ENCODE measurements at regions not wholly inside any gene's neighbourhood (a gene's known extent, or its start where the extent isn't known, plus 50 kb on each side); places are given as distances from the start of the nearest gene placed in this dataset.

GRCh38 chr2:125837128-125837527 lies 818.8 kb upstream of the GYPC start:
- no peaks in the 10 kb centered on the region for H3K36me3 ChIP-seq
- no peak for DNase-seq
- no peak overlapping the region for H3K4me3 ChIP-seq (ENCODE audit: low read depth, low read length)
- H3K27ac ChIP-seq = no peak overlapping the region
- no peaks in the 10 kb centered on the region for H3K27me3 ChIP-seq (ENCODE audit: insufficient read depth, low read depth, severe bottlenecking)
- H3K9me3 ChIP-seq (ENCODE audit: severe bottlenecking) = no peaks in the 10 kb centered on the region
- TF ChIP-seq, protein P1, sequence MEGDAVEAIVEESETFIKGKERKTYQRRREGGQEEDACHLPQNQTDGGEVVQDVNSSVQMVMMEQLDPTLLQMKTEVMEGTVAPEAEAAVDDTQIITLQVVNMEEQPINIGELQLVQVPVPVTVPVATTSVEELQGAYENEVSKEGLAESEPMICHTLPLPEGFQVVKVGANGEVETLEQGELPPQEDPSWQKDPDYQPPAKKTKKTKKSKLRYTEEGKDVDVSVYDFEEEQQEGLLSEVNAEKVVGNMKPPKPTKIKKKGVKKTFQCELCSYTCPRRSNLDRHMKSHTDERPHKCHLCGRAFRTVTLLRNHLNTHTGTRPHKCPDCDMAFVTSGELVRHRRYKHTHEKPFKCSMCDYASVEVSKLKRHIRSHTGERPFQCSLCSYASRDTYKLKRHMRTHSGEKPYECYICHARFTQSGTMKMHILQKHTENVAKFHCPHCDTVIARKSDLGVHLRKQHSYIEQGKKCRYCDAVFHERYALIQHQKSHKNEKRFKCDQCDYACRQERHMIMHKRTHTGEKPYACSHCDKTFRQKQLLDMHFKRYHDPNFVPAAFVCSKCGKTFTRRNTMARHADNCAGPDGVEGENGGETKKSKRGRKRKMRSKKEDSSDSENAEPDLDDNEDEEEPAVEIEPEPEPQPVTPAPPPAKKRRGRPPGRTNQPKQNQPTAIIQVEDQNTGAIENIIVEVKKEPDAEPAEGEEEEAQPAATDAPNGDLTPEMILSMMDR (IDR thresholded peaks at IDR 0.05; ENCODE audit: low read depth, low read length) = no peak

GRCh38 chr2:125837611-125838010 lies 818.3 kb upstream of the GYPC start:
- Histone ChIP-seq H3K36me3 (no peaks in the 10 kb centered on the region), H3K27ac (no peak overlapping the region), H3K27me3 (ENCODE audit: insufficient read depth, low read depth, severe bottlenecking) (no peaks in the 10 kb centered on the region), H3K9me3 (ENCODE audit: severe bottlenecking) (no peaks in the 10 kb centered on the region), H3K4me3 (ENCODE audit: low read depth, low read length) (no peak overlapping the region)
- DNase-seq = no peak
- TF ChIP-seq, protein P1 (IDR thresholded peaks at IDR 0.05; ENCODE audit: low read depth, low read length) = no peak

DNA sequence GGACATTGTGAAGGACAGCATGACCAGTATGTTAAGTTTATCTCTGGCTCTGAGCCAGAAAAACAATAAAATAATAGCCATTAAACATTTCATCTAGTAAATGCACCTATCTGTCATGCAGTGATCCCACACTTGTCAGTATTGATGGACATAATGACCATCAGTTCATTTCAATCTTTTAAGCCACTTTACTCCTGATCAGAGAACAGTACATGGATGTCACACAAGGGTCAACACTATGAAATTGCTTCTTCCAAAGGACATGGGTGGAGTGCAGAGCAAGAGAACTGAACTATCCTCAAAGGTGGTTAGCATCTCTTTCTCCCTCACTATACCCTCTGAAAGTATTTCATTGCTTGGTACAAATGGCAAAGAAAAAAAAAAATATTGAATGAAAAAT lies 816.0 kb upstream of the GYPC start:
- no peak for DNase-seq
- no peak overlapping the region for H3K27ac ChIP-seq
- no peaks in the 10 kb centered on the region for H3K36me3 ChIP-seq
- no peaks in the 10 kb centered on the region for H3K27me3 ChIP-seq (ENCODE audit: insufficient read depth, low read depth, severe bottlenecking)
- TF ChIP-seq, protein P1 (IDR thresholded peaks at IDR 0.05; ENCODE audit: low read depth, low read length) = no peak
- no peaks in the 10 kb centered on the region for H3K9me3 ChIP-seq (ENCODE audit: severe bottlenecking)
- H3K4me3 ChIP-seq (ENCODE audit: low read depth, low read length) = no peak overlapping the region

DNA sequence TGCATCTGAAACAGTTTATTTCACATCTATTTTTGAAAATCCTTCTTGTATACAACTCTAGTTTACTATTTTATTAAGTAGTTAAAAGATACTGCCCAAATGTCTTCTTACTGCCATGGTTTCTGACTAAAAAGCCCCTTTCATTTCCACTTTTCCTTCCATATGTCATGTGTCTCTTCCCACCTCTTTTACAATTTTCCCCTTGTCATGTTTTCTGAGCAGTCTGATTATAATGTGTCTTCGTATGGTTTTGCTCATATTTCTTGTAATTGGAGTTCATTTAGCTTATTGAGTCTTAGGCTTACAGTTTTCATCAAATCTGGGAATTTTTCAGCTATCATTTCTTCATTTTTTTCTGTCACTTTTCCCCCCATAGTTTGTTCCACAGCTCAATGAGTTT lies 813.9 kb upstream of the GYPC start:
- Histone ChIP-seq H3K27ac (no peak overlapping the region), H3K4me3 (ENCODE audit: low read depth, low read length) (no peak overlapping the region), H3K9me3 (ENCODE audit: severe bottlenecking) (no peaks in the 10 kb centered on the region), H3K27me3 (ENCODE audit: insufficient read depth, low read depth, severe bottlenecking) (no peaks in the 10 kb centered on the region), H3K36me3 (no peaks in the 10 kb centered on the region)
- TF ChIP-seq, protein P1 (IDR thresholded peaks at IDR 0.05; ENCODE audit: low read depth, low read length) = no peak
- no peak for DNase-seq

DNA sequence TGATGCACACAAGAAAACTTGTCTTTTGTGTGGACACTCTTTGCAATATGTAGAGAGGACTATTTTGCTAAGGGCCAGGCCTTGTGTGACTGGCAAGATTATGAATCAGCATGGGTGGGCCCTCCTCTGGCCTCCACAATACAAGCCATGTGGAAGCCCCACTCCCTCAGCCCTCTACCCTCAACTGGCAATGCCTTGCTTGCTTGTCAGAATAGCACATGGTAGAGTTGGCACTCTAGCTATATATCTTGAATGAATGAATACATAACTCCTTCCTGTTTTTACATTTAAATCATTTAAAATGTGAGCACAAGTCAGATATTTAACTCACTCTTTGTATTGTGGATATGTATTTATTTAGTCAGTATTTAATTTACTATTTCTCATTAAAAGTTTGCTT lies 805.4 kb upstream of the GYPC start:
- Histone ChIP-seq H3K4me3 (ENCODE audit: low read depth, low read length) (no peak overlapping the region), H3K36me3 (no peaks in the 10 kb centered on the region), H3K9me3 (ENCODE audit: severe bottlenecking) (no peaks in the 10 kb centered on the region), H3K27me3 (ENCODE audit: insufficient read depth, low read depth, severe bottlenecking) (peaks cover 4% of the 10 kb centered on the region), H3K27ac (no peak overlapping the region)
- DNase-seq = no peak
- TF ChIP-seq, protein P1 (IDR thresholded peaks at IDR 0.05; ENCODE audit: low read depth, low read length) = no peak

DNA sequence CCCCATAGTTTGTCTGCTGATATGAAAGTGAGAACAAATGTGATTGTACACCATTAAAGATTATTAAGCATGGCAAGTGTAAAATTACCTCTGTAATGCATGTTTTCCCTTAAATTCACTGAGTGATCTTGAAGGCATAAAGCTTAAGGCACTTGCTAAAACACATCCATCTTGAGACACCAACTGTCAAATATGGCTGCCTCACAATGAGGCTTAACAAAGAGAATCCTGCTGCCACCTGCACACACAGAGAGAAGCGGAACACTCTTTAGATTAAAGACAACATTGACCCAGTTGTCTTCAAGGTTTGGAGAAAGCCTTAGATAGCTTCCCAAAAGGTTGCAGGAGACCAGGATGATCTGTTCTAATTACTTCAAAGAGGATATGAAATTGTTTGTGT lies 803.6 kb upstream of the GYPC start:
- Histone ChIP-seq H3K36me3 (no peaks in the 10 kb centered on the region), H3K27me3 (ENCODE audit: insufficient read depth, low read depth, severe bottlenecking) (peaks cover 4% of the 10 kb centered on the region), H3K9me3 (ENCODE audit: severe bottlenecking) (no peaks in the 10 kb centered on the region), H3K27ac (no peak overlapping the region), H3K4me3 (ENCODE audit: low read depth, low read length) (no peak overlapping the region)
- TF ChIP-seq, protein P1 (IDR thresholded peaks at IDR 0.05; ENCODE audit: low read depth, low read length) = no peak
- DNase-seq = no peak
